Liver (tissue), 3 donors: ENCODE measurements at regions not wholly inside any gene's neighbourhood (a gene's known extent, or its start where the extent isn't known, plus 50 kb on each side); places are given as distances from the start of the nearest gene placed in this dataset.

Experiments
- GABPA ChIP-seq, 2 donors: IDR thresholded peaks in 1 of 2; conservative IDR thresholded peaks in 1 of 2; 2 replicates each; pipeline ENCODE4 v1.6.1; 2016; ENCODE audit warnings: antibody characterized with exemption in 2 of 2, mild to moderate bottlenecking in 1 of 2, moderate library complexity in 1 of 2
- JUND ChIP-seq, 2 donors: IDR thresholded peaks; 2 replicates each; pipeline ENCODE4 v1.6.1; 2016; ENCODE audit warnings: antibody characterized with exemption in 2 of 2
- MAX ChIP-seq: IDR thresholded peaks from 2 replicates; pipeline ENCODE4 v1.6.1; 2016; ENCODE audit warnings: antibody characterized with exemption
- RAD21 ChIP-seq, 2 donors: IDR thresholded peaks; 2 replicates each; pipeline ENCODE4 v1.6.1; 2016; ENCODE audit warnings: antibody characterized with exemption in 2 of 2, mild to moderate bottlenecking in 2 of 2
- REST ChIP-seq: IDR thresholded peaks from 2 replicates; pipeline ENCODE4 v1.6.1; 2016; ENCODE audit warnings: antibody characterized with exemption, mild to moderate bottlenecking
- TAF1 ChIP-seq: conservative IDR thresholded peaks from 2 replicates; pipeline ENCODE4 v1.6.1; 2016; ENCODE audit warnings: antibody characterized with exemption, mild to moderate bottlenecking
- YY1 ChIP-seq: IDR thresholded peaks from 2 replicates; pipeline ENCODE4 v1.6.1; 2016; ENCODE audit warnings: antibody characterized with exemption, mild to moderate bottlenecking
- ZBTB33 ChIP-seq: IDR thresholded peaks from 2 replicates; pipeline ENCODE4 v1.6.1; 2016; ENCODE audit warnings: antibody characterized with exemption
- TF ChIP-seq, protein P1 (sequence below): fragments of 150-350 bp; IDR thresholded peaks from 2 replicates; pipeline ENCODE4 v1.5.1; 2017; ENCODE audit warnings: improper control_type of control experiment, low read depth, low read length; ENCODE audit not compliant: missing input control
- TF ChIP-seq, protein P2 (sequence below): IDR thresholded peaks from 2 replicates; pipeline ENCODE4 v1.6.1; 2016; ENCODE audit warnings: antibody characterized with exemption
- donor health status: healthy.
- donor health status: healthy.

GRCh38 chr2:217415316-217415715 is 555.5 kb upstream of the TNP1 start:
- no peak for TF ChIP-seq REST
- TF ChIP-seq MAX = no peak
- TF ChIP-seq, protein P1, sequence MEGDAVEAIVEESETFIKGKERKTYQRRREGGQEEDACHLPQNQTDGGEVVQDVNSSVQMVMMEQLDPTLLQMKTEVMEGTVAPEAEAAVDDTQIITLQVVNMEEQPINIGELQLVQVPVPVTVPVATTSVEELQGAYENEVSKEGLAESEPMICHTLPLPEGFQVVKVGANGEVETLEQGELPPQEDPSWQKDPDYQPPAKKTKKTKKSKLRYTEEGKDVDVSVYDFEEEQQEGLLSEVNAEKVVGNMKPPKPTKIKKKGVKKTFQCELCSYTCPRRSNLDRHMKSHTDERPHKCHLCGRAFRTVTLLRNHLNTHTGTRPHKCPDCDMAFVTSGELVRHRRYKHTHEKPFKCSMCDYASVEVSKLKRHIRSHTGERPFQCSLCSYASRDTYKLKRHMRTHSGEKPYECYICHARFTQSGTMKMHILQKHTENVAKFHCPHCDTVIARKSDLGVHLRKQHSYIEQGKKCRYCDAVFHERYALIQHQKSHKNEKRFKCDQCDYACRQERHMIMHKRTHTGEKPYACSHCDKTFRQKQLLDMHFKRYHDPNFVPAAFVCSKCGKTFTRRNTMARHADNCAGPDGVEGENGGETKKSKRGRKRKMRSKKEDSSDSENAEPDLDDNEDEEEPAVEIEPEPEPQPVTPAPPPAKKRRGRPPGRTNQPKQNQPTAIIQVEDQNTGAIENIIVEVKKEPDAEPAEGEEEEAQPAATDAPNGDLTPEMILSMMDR = no peak
- TF ChIP-seq, protein P2, sequence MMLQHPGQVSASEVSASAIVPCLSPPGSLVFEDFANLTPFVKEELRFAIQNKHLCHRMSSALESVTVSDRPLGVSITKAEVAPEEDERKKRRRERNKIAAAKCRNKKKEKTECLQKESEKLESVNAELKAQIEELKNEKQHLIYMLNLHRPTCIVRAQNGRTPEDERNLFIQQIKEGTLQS = no peak
- no peak for TF ChIP-seq JUND (IDR thresholded peaks at IDR 0.05)
- no peak for TF ChIP-seq TAF1
- no peak for TF ChIP-seq YY1
- no peak for TF ChIP-seq GABPA (IDR thresholded peaks at IDR 0.05 in 1 of 2, conservative IDR thresholded peaks at IDR 0.05 in 1 of 2)
- no peak for TF ChIP-seq RAD21 (IDR thresholded peaks at IDR 0.05)
- no peak for TF ChIP-seq ZBTB33
